ENCODE measurements at regions not wholly inside any gene's neighbourhood (a gene's known extent, or its start where the extent isn't known, plus 50 kb on each side); places are given as distances from the start of the nearest gene placed in this dataset.

GRCh38 chr7:12085516-12085915 is 125.6 kb upstream of the TMEM106B start:
- DNase-seq = no peak

GRCh38 chr7:12089951-12090756 is 120.9 kb upstream of the TMEM106B start:
- DNase-seq = no peak

GRCh38 chr7:12090757-12091221 is 120.3 kb upstream of the TMEM106B start:
- DNase-seq = no peak

GRCh38 chr7:12091231-12091630 is 119.9 kb upstream of the TMEM106B start:
- DNase-seq = no peak

- DNase-seq = no peak
These were observed 118.5 kb upstream of the TMEM106B start for GRCh38 chr7:12092499-12093130.

- DNase-seq = no peak
These were observed 117.7 kb upstream of the TMEM106B start for GRCh38 chr7:12093365-12093764.

GRCh38 chr7:12094365-12094921 is 116.7 kb upstream of the TMEM106B start:
- DNase-seq = no peak

GRCh38 chr7:12102126-12102525 is 109.0 kb upstream of the TMEM106B start:
- no peak for DNase-seq

- DNase-seq = no peak
These were observed 108.6 kb upstream of the TMEM106B start for GRCh38 chr7:12102527-12102926.

GRCh38 chr7:12103948-12104347 is 107.1 kb upstream of the TMEM106B start:
- no peak for DNase-seq

- DNase-seq = no peak
These were observed 103.7 kb upstream of the TMEM106B start for GRCh38 chr7:12107381-12107780.

GRCh38 chr7:12107841-12108254 is 103.2 kb upstream of the TMEM106B start:
- DNase-seq = no peak

- no peak for DNase-seq
These were observed 100.7 kb upstream of the TMEM106B start for GRCh38 chr7:12110425-12110824.

- no peak for DNase-seq
These were observed 99.4 kb upstream of the TMEM106B start for GRCh38 chr7:12111422-12112405.

- no peak for DNase-seq
These were observed 93.9 kb upstream of the TMEM106B start for GRCh38 chr7:12117170-12117569.

GRCh38 chr7:12119620-12120303 is 91.3 kb upstream of the TMEM106B start:
- no peak for DNase-seq

- DNase-seq = no peak
These were observed 90.5 kb upstream of the TMEM106B start for GRCh38 chr7:12120632-12121031.

- DNase-seq = no peak
These were observed 87.9 kb upstream of the TMEM106B start for GRCh38 chr7:12123172-12123571.

GRCh38 chr7:12124028-12124427 is 87.1 kb upstream of the TMEM106B start:
- DNase-seq = no peak

- DNase-seq = no peak
These were observed 83.6 kb upstream of the TMEM106B start for GRCh38 chr7:12127455-12127854.

GRCh38 chr7:12130609-12131008 is 80.5 kb upstream of the TMEM106B start:
- DNase-seq = no peak

GRCh38 chr7:12131122-12131521 is 80.0 kb upstream of the TMEM106B start:
- no peak for DNase-seq

All from inflammatory macrophage (primary cell).